Gastroesophageal sphincter (tissue), 3 donors: ENCODE measurements at regions not wholly inside any gene's neighbourhood (a gene's known extent, or its start where the extent isn't known, plus 50 kb on each side); places are given as distances from the start of the nearest gene placed in this dataset.

Experiments
- CTCF ChIP-seq, 4 experiments: fragments of 200-600 bp in 2 of 4; fragments of 450-650 bp in 2 of 4; sonication (generic) in 1 of 4; IDR thresholded peaks; one replicate each; pipeline ENCODE4 v1.5.1; 2017 to 2019; ENCODE audit warnings: antibody characterized with exemption in 4 of 4, mild to moderate bottlenecking in 2 of 4, moderate library complexity in 2 of 4
- EP300 ChIP-seq: sonication (generic); formaldehyde crosslinking; IDR thresholded peaks from one replicate; pipeline ENCODE4 v1.6.1; 2017; ENCODE audit warnings: antibody characterized with exemption, mild to moderate bottlenecking
- POLR2A ChIP-seq, 2 donors: fragments of 450-650 bp; IDR thresholded peaks; one replicate each; pipeline ENCODE4 v1.6.1; 2017; ENCODE audit warnings: antibody characterized with exemption in 2 of 2, mild to moderate bottlenecking in 2 of 2, moderate library complexity in 1 of 2

GRCh38 chr4:125016892-125017299 is 297.9 kb upstream of the FAT4 start:
- TF ChIP-seq EP300 (no peak), CTCF (IDR thresholded peaks at IDR 0.05) (no peak), POLR2A (IDR thresholded peaks at IDR 0.05) (no peak)
